ENCODE measurements at regions not wholly inside any gene's neighbourhood (a gene's known extent, or its start where the extent isn't known, plus 50 kb on each side); places are given as distances from the start of the nearest gene placed in this dataset.

DNA sequence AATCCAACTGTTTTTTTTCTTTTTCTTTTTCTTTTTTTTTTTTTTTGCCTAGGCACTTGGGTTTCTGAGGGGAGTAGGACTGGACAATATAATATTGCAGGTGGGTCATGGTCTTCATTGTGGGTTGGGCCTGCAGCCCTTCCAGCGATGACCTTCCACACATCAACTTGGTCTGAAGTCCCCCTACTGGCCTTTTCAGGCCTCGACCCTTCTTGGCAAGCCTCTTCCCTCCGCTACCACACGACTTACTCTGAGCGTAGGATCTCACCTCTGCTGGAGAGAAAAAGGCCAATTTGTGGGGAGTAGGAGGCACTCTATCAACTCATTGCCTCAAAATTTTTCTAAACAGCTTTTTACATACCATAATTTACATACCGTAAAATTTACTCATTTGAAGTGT lies 51.1 kb upstream of the GRIK3 start:
- DNase-seq (ENCODE audit: low read depth) = no peak

DNA sequence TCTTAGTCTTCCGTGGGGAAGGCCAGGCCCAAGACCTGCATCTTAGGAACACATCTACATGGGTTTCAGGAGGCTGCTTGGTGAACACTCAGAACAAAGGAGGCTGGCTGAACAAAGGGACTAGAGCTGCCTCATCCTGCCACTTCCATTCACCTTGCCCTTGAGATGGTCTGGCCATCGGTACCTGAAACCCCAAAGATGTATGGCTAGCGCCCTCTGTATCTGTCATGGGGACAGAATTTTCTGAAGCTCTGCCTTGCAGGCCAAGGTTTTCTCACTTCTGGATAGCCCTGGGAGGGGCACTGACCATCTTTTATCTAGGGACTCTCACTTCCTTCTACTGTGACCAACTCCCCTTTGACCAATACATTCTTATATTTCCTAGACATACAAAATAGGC lies 55.4 kb upstream of the GRIK3 start:
- in situ Hi-C loops (cut with HindIII; ENCODE audit: low pct_unique_long_range_greater_than_20kb, low sequenced_read_pairs) = no loop called here
- DNase-seq (ENCODE audit: low read depth) = no peak

More for the DNA sequence above, 51.1 kb upstream of the GRIK3 start:
- in situ Hi-C loops (cut with HindIII; ENCODE audit: low pct_unique_long_range_greater_than_20kb, low sequenced_read_pairs) = no loop called here

DNA sequence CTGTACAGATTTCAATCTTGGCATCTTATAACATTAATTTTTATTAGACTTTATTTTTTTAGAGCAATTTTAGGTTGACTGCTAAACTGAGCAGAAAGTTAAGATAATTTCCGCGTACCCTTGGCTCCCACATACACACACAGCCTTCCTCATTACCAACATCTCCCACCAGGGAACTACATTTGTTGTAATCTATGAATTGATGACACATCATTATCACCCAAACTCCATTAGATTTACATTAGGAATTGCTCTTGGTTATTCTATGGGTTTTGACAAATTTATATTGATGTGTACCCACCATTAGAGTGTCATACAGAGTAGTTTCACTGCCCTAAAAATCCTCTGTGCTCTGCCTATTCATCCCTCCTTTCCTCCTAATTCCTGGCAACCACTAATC lies 56.4 kb upstream of the GRIK3 start:
- DNase-seq (ENCODE audit: low read depth) = no peak
- in situ Hi-C loops (cut with HindIII; ENCODE audit: low pct_unique_long_range_greater_than_20kb, low sequenced_read_pairs) = no loop called here

DNA sequence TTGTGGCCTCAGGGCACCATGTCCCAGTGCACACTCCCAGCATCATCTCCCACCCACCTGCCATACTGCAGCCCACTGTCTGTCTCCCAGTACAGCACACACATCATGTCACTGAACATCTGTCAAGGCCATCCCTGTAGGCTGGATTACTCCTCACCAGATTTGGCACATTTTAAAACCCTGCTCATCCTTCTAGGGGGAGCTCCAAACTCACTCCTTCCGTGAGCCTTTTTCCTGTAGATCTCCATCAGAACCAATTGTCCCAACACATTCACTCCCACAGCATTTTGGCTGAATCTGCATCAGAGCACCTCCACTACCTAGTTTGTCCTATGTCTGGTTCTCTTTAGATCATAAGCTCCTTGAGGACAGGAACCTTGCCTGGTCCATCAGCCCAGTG lies 58.6 kb upstream of the GRIK3 start:
- no peak for DNase-seq (ENCODE audit: low read depth)
- in situ Hi-C loops (cut with HindIII; ENCODE audit: low pct_unique_long_range_greater_than_20kb, low sequenced_read_pairs) = no loop called here

DNA sequence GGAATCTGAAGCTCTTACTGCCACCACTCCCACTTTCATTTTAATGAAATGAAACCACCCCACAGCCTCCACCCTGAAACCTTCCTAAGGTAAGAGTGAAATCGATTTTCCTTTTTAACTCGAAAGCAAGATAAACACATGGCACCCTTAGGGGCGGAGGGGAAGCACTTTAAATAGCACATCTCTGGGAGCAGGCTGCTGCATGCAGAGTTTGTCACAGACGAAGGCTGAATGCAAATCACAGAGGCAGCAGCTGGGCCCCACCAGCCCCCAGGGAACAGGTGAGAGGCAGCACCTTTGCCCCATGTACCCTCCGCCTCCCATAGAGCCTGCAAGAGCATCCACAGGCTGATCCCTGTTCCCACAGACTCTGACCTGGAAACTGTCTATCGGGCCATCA lies 60.0 kb upstream of the GRIK3 start:
- DNase-seq (ENCODE audit: low read depth) = no peak
- in situ Hi-C loops (cut with HindIII; ENCODE audit: low pct_unique_long_range_greater_than_20kb, low sequenced_read_pairs) = no loop called here

DNA sequence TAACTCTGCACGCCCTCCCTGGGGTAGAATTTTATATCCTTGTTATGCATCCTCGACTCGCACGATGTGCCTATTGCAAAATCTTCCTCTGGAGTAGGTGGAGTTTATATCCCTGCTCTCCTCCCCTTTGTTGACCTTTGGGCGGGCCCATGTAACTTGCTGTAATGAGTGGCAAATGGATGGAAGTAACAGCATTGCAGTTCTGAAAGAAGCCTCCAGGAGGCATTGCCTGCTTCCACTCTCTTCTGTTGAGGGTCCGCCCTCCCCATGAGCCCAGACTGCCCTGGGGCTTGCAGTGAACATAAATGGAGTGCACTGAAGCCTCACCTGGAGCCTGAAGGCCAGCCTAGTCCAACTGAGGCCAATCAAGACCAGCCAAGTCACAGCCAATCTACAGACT lies 62.2 kb upstream of the GRIK3 start:
- in situ Hi-C loops (cut with HindIII; ENCODE audit: low pct_unique_long_range_greater_than_20kb, low sequenced_read_pairs) = no loop called here
- DNase-seq (ENCODE audit: low read depth) = peak; percentile 10

DNA sequence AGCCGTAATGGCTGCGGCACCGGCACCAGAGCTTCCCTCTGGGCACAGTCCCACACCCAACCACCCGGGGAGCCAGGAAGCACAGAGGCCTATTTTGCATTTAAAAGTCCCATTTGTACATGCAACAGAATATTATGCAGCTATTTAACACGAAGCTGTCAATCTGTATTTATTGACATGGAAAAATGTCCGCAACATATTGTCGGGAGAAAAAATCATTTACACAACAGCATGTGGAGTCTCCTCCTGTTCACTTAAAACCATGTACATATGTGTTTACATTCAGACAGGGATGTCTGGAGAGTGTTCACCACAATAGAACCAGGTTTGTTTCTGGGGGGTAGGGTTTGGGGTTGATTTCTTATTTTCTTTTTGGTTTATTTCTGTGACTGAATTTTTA lies 63.4 kb upstream of the GRIK3 start:
- in situ Hi-C loops (cut with HindIII; ENCODE audit: low pct_unique_long_range_greater_than_20kb, low sequenced_read_pairs) = no loop called here
- DNase-seq (ENCODE audit: low read depth) = no peak

DNA sequence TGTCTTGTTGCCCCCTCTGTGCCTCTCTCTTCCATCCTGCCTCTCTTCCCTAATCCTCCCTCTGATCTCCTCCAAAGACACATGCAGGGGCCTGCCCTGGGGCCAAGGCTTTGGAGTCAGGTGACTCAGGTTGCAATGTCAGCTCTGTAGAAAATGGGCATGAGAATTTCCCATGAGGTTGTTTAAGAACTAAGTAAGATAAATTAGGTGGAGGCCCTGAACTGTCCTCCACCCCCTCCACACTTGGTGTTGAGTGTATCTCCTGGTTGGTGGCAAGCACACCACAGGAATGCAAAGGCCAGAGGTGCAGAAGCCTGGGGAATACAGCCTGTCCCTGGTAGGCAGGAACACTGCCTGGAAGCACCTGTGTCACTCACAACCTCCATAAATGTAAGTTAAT lies 63.9 kb upstream of the GRIK3 start:
- in situ Hi-C loops (cut with HindIII; ENCODE audit: low pct_unique_long_range_greater_than_20kb, low sequenced_read_pairs) = no loop called here
- DNase-seq (ENCODE audit: low read depth) = no peak

DNA sequence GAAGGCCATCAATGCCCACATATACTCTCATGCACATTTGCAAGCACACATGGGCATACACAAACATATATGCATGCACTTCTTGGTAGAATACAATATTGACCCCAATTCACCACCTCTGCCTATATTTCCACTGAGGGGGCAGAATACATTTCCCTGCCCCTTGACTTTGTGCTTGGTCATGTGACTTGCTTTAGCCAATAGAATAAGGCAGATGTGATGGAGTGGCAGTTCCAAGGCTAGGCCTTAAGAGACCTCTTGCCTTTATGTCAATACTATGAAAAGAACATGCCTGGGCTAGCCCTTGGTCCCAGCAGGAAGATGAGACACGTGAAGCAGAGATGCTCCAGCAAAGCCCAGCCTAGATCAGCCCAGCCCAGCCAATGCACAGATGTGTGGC lies 66.0 kb upstream of the GRIK3 start:
- in situ Hi-C loops (cut with HindIII; ENCODE audit: low pct_unique_long_range_greater_than_20kb, low sequenced_read_pairs) = no loop called here

DNA sequence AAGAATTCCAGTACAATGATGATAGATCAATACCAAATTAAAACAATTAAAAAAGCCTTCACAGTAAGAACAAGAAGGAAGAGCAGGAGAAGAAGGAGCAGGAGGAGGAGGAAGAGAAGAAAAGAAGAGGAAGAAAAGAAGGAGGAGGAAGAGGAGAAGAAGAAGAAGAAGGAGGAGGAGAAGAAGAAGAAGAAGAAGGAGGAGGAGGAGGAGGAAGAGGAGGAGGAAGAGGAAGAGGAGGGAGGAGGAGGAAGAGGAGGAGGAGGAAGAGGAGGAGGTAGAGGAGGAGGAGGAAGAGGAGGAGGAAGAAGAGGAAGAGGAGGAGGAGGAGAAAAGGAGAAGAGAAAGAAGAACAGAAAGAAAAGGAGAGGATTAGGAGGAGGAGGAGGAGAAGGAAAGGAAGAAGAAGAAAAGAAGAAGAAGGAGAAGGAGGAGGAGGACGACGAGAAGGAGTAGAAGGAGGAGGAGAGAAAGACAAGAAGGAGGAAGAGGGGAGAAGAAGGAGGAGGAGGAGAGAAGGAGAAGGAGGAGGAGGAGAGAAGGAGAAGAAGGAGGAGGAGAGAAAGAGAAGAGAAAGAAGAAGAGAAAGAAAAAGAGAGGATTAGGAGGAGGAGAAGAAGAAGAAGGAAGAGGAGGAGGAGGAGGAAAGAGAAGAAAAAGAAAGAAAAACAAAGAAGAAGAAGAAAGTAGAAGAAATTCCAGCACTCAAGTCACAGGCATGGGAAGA lies 68.5 kb upstream of the GRIK3 start:
- in situ Hi-C loops (cut with HindIII; ENCODE audit: low pct_unique_long_range_greater_than_20kb, low sequenced_read_pairs) = no loop called here
- DNase-seq (ENCODE audit: low read depth) = no peak

More for the DNA sequence above, 66.0 kb upstream of the GRIK3 start:
- no peak for DNase-seq (ENCODE audit: low read depth)

DNA sequence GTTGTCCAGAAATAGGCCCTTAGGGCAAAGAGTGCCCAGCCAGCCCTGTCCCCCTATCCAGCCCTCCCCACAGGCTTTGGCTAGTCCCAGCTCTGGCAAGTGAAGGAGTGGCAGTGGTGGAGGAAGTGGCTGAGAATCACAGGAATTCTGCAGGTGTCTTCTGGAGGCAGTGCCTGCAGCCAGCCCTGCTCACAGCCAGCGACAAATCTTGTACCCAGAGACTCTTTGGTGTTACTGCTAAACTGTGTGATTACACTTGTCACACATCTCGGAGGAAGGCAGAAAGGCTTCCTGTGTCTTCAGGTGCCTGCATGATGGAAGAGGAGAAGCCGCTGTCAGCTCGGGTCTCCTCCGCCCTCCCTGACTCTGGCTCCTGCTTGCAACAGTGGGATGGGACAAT lies 71.6 kb upstream of the GRIK3 start:
- no peak for DNase-seq (ENCODE audit: low read depth)
- in situ Hi-C loops (cut with HindIII; ENCODE audit: low pct_unique_long_range_greater_than_20kb, low sequenced_read_pairs) = no loop called here

DNA sequence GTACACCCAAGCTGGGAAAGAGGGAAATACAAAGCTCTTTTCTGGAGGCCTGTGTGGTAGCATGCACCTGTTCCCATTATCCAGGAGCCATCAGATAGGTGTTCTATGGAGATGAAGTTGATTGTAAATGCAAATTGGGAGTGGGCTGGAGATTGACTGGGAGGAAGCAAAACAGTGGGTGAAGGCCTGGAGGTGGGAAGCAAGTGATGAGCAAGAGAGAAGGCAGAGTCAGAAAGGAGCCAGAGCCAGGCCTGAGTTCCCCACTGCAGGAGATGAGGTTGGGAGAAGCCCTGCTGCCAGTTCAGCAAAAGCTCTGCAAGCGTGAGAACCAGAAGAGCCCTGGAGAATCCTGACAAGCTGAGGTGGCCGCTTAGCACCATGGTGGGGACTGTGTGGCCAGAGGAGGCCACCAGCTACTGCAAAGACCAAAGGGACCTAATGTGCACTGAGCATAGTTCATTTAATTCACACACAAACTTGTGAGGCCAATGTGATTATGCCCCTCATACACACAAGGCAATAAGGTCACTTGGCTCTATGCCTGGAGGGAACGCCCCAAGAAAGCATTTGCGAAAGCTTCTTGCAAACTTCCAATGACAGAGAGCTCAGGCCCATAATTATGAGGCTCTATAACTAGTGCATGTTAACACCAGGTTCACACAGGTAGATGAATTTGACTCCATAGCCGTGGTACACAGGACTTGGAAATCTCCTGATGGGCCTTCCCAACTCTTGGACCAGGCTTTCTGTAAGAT lies 73.0 kb upstream of the GRIK3 start:
- no peak for DNase-seq (ENCODE audit: low read depth)
- in situ Hi-C loops (cut with HindIII; ENCODE audit: low pct_unique_long_range_greater_than_20kb, low sequenced_read_pairs) = no loop called here

DNA sequence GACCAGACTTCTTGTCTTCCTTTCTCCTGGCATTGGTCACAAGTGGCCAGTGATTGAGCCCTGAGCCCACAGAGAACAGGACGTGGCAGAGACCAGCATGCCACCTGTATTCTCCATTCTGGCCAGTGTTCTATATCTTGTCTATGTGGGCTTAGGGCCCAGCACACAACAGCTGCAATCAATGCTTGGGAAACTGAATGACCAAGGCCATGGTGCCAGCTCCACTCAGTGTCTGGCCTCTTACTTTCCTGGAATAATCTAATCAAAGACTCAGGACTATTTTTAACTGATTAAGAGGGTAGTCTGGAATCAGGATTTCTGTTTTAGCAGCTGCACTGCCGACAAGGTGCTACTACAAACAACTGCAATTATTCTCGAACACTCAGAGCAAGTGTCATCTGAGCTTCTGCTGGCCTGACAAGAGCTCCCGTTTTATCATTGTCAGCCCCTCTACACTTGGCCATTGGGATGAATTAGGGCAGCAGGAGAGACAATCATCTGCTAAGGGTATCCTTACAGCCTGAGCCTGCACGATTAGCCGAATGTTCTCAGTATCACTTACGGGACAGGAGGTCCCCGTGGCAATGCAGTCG lies 74.4 kb upstream of the GRIK3 start:
- DNase-seq (ENCODE audit: low read depth) = no peak
- in situ Hi-C loops (cut with HindIII; ENCODE audit: low pct_unique_long_range_greater_than_20kb, low sequenced_read_pairs) = no loop called here

DNA sequence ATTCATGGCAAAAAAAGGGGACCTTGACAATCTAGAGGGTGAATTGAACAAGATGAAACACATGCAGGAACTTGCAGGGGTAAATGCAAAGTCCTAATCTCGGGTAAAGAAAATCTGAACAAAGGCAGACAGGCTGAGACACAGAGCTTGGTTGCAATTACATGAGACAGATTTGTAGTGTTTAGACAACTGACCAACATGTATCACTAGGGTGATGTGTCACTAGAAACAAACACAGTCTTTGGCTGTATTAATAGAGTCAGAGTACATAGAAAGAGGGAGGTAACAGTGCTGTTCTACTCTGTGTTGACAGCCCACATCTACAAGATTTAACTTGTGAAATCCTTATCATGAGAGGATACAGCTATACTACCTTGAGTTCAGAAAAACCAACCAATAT lies 78.1 kb upstream of the GRIK3 start:
- no peak for DNase-seq (ENCODE audit: low read depth)
- in situ Hi-C loops (cut with HindIII; ENCODE audit: low pct_unique_long_range_greater_than_20kb, low sequenced_read_pairs) = no loop called here

DNA sequence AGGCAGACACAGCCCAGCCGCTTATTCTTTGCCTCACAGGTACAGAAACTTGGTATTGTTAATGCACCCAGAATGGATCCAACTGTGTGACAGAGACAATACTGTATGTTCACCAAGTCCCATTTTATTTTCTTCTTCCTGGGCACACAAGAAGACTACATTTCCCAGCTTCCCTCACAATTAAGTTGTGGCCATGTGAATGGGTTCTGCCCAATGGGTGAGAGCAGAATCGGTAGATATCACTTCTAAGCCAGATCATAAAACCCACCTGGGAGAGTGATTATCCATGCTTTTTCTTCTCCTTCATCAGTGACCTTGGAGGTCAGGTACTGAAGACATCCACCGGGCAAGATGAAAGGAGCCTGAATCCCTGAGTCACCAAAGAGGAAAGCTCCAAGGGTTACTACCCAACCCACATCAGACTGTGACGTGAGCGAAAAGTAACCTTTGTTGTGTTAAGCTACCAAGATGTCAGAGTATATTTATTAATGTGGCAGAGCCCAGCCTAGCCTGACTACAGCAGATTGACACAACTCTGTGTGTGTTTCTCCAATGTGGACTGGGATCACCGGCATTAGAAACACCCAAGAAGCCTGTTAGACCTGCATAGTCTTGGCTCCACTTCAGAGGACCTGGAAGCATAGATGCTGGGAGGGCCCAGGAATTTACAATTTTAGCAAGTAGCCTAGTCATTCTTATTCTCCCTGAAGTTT lies 79.1 kb upstream of the GRIK3 start:
- no peak for DNase-seq (ENCODE audit: low read depth)
- in situ Hi-C loops (cut with HindIII; ENCODE audit: low pct_unique_long_range_greater_than_20kb, low sequenced_read_pairs) = no loop called here

DNA sequence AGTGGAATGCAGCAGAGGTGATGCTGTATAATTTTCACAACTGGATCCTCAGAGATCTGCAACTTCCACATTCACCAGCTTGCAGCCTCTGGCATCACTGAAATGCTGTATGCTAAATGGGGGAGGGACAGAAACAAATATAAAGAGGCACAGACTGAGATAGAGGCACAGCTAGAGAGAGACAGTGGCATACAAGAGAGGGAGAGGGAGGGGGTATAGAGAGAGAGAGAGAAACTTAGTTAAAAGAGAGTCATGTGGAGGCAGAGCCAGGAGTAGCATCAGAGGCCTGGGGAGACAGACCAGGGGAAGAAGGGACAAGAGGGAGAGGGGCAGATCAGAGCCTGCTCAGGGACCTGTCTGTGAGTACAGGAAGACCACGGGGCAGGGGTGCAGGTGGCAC lies 84.5 kb upstream of the GRIK3 start:
- in situ Hi-C loops (cut with HindIII; ENCODE audit: low pct_unique_long_range_greater_than_20kb, low sequenced_read_pairs) = no loop called here
- DNase-seq (ENCODE audit: low read depth) = no peak

DNA sequence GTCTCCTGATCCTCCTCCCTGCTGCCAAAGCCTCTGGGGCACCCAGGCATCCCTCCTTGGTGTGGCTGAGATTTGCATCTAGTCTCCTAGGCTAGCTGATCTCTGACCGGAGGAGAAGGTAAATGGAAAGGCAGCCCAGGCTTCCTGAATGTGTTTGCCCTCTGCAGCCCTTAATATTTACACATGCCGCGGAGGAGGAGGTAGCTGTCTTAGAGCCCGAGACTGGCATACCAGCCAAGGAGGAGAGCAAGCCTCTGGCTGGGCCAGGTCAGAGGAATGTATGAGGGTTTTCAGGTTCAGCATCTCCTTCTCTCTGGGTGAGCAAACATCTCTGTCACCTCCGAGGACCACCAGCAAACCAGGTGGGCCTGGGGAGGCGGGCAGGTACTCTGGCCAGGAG lies 86.0 kb upstream of the GRIK3 start:
- in situ Hi-C loops (cut with HindIII; ENCODE audit: low pct_unique_long_range_greater_than_20kb, low sequenced_read_pairs) = no loop called here
- no peak for DNase-seq (ENCODE audit: low read depth)

DNA sequence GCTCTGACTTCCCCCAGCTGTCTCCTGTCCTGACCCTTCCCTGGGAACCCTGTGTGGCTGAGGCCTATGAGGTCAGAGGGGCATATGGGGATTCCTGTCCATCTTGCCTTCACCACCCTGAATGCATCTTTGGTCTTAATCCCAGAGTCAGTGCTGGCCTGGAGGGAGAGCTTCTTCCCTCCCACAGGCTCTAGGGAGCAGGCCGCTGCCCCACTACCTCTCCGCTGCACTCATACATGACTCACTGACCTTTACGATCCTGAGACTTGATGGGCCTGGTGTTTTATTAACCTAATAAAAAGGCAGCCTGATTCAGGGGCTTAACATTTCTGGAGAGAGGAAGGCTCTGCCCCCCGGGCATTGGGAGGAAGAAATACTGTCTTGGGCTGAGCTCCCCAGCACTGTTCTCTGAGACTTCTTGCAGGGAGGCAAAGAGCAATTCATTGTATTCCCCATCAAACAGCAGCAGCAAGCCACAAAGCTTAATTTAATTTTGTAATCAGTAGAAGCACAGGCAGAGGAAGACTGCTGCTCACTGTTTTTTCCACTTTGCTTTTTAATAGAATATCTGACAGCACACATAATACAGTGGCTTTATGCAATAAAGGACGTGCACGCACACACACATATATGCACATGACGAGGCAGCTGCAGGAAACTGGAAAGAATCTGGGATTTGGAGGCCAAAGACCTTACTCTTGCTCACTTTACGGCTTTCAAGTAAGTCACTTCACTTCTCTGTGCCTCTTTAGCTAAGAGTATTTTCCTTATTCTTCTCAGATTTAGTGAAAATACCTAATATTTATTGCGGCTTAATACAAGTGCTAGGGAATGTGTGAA lies 89.2 kb upstream of the GRIK3 start:
- DNase-seq (ENCODE audit: low read depth) = peak; percentile 10
- in situ Hi-C loops (cut with HindIII; ENCODE audit: low pct_unique_long_range_greater_than_20kb, low sequenced_read_pairs) = no loop called here

Measured in Caki2 (cell line).